ENCODE measurements at regions not wholly inside any gene's neighbourhood (a gene's known extent, or its start where the extent isn't known, plus 50 kb on each side); places are given as distances from the start of the nearest gene placed in this dataset.

- peak overlapping the region; percentile 65 to 90 for H3K27ac ChIP-seq (ENCODE audit: low read depth in 2 of 2, low read length in 1 of 2)
- H3K4me2 ChIP-seq = peak overlapping the region; percentile 40; the same call in 1 of the 2 replicates
- H3K27me3 ChIP-seq (ENCODE audit: insufficient read depth) = no peaks in the 10 kb centered on the region
- H3K9me3 ChIP-seq = no peaks in the 10 kb centered on the region
- H3K4me1 ChIP-seq (ENCODE audit: control insufficient read depth in 1 of 2, insufficient read depth in 2 of 2, low read depth in 1 of 2, low read length in 1 of 2) = peaks cover 20 to 61% of the 10 kb centered on the region in 2 experiments
- POLR2A ChIA-PET = interaction anchor here (0.6 kb wide), 1 partner anchor 70 kb away, joined by 3 read pairs; no protein-coding TSS in a partner anchor
- peaks cover 7% of the 10 kb centered on the region; the same call in 1 of the 2 replicates for H3K79me2 ChIP-seq (ENCODE audit: insufficient read depth)
- 80% methylated on average over 19 of the region's 19 CpGs for WGBS (ENCODE audit: low lambda C conversion rate)
- no peaks in the 10 kb centered on the region for H4K20me1 ChIP-seq (ENCODE audit: insufficient read depth)
- H3K36me3 ChIP-seq (replicated peaks in 1 of 2; ENCODE audit: control insufficient read depth in 1 of 2, insufficient read depth in 2 of 2, low read length in 1 of 2) = no peaks in the 10 kb centered on the region
- no peak overlapping the region for H2AFZ ChIP-seq (ENCODE audit: low read depth)
- TF ChIP-seq TAF1 (IDR thresholded peaks at IDR 0.05; ENCODE audit: borderline replicate concordance, low read depth, low read length) = no peak
- TF ChIP-seq USF1 (IDR thresholded peaks at IDR 0.05; ENCODE audit: borderline replicate concordance, low read depth) = no peak
- no peak for TF ChIP-seq TCF12 (IDR thresholded peaks at IDR 0.05)
- no peak for TF ChIP-seq RAD21 (IDR thresholded peaks at IDR 0.05; ENCODE audit: low read length)
- no peak for TF ChIP-seq USF2 (IDR thresholded peaks at IDR 0.05; ENCODE audit: borderline replicate concordance, low read depth, low read length)
- no peak for TF ChIP-seq EZH2phosphoT487 (IDR thresholded peaks at IDR 0.05; ENCODE audit: borderline replicate concordance, low read depth)
- TF ChIP-seq ELF1 (IDR thresholded peaks at IDR 0.05) = no peak
- TF ChIP-seq GATA2 (CRISPR knock-in tag; IDR thresholded peaks at IDR 0.05) = no peak
- TF ChIP-seq MEF2A (IDR thresholded peaks at IDR 0.05; ENCODE audit: borderline replicate concordance, low read depth) = no peak
- DNase-seq = no peak
- H3K4me3 ChIP-seq (ENCODE audit: low read depth in 2 of 2, low read length in 1 of 2) = no peak overlapping the region
- peaks cover 20% of the 10 kb centered on the region for H3F3A ChIP-seq (replicated peaks; ENCODE audit: insufficient read depth)
- H3K9me2 ChIP-seq = no peaks in the 10 kb centered on the region
- no peak overlapping the region for H3K9ac ChIP-seq
- CTCF ChIA-PET = interaction anchor here (0.9 to 10.1 kb wide), 14 partner anchors 12 to 275 kb away, joined by 3 to 144 read pairs (median 4); no protein-coding TSS in a partner anchor
Measured at GRCh38 chr16:85389679-85390470, 223.2 kb upstream of the GSE1 start.

GRCh38 chr16:85390511-85391174 is 222.5 kb upstream of the GSE1 start:
- Histone ChIP-seq H3K4me1 (ENCODE audit: control insufficient read depth in 1 of 2, insufficient read depth in 2 of 2, low read depth in 1 of 2, low read length in 1 of 2) (peaks cover 25 to 59% of the 10 kb centered on the region in 2 experiments), H3K9ac (no peak overlapping the region), H3K36me3 (replicated peaks in 1 of 2; ENCODE audit: control insufficient read depth in 1 of 2, insufficient read depth in 2 of 2, low read length in 1 of 2) (no peaks in the 10 kb centered on the region), H3K79me2 (ENCODE audit: insufficient read depth) (peaks cover 7% of the 10 kb centered on the region; the same call in 1 of the 2 replicates), H3K9me3 (no peaks in the 10 kb centered on the region), H3K4me2 (peak overlapping the region; percentile 61; the same call in 1 of the 2 replicates), H2AFZ (ENCODE audit: low read depth) (no peak overlapping the region), H3K27ac (ENCODE audit: low read depth in 2 of 2, low read length in 1 of 2) (peak overlapping the region; percentile 65 to 90), H3K27me3 (ENCODE audit: insufficient read depth) (no peaks in the 10 kb centered on the region), H4K20me1 (ENCODE audit: insufficient read depth) (no peaks in the 10 kb centered on the region), H3K4me3 (ENCODE audit: low read depth in 2 of 2, low read length in 1 of 2) (no peak overlapping the region), H3F3A (replicated peaks; ENCODE audit: insufficient read depth) (peaks cover 23% of the 10 kb centered on the region), H3K9me2 (no peaks in the 10 kb centered on the region)
- WGBS (ENCODE audit: low lambda C conversion rate) = 6% methylated on average over 16 of the region's 24 CpGs
- ChIA-PET CTCF (interaction anchor here (0.9 to 10.1 kb wide), 18 partner anchors 12 to 276 kb away, joined by 3 to 144 read pairs (median 5); no protein-coding TSS in a partner anchor), POLR2A (interaction anchor here (0.5 to 0.6 kb wide), 2 partner anchors 71 to 115 kb away, joined by 3 read pairs; no protein-coding TSS in a partner anchor)
- DNase-seq = peak; percentile 90
- TF ChIP-seq POLR2AphosphoS5 (IDR thresholded peaks at IDR 0.05; ENCODE audit: low read depth, low read length) (peak; percentile 50; the same call in 1 of the 2 replicates), ELF1 (IDR thresholded peaks at IDR 0.05) (no peak), JUND (IDR thresholded peaks at IDR 0.05) (no peak; the same call in 1 of the 2 replicates), SMC3 (IDR thresholded peaks at IDR 0.05; ENCODE audit: low read depth, low read length) (peak; percentile 23; the same call in 1 of the 2 replicates), EP300 (IDR thresholded peaks at IDR 0.05; ENCODE audit: borderline replicate concordance in 1 of 2, low read depth in 1 of 2, low read length in 1 of 2) (peak; percentile 38 to 45; a peak in 2 of 4 replicates), NFIC (IDR thresholded peaks at IDR 0.05; ENCODE audit: borderline replicate concordance) (peak; percentile 81), RFX5 (IDR thresholded peaks at IDR 0.05; ENCODE audit: low read length) (no peak), TEAD4 (IDR thresholded peaks at IDR 0.05; ENCODE audit: borderline replicate concordance, insufficient read depth) (0 out of 2 replicates have a peak, but pooled peaks have one; percentile 13), FOXJ3 (CRISPR knock-in tag; IDR thresholded peaks at IDR 0.05) (peak; percentile 57; the same call in 1 of the 2 replicates), TCF12 (IDR thresholded peaks at IDR 0.05) (peak; percentile 61; the same call in 1 of the 2 replicates), SIN3A (IDR thresholded peaks at IDR 0.05; ENCODE audit: borderline replicate concordance, low read depth, low read length) (peak; percentile 91; the same call in 1 of the 2 replicates), USF1 (IDR thresholded peaks at IDR 0.05; ENCODE audit: borderline replicate concordance, low read depth) (no peak)
